Adrenal gland (tissue), 9 donors: ENCODE measurements at regions not wholly inside any gene's neighbourhood (a gene's known extent, or its start where the extent isn't known, plus 50 kb on each side); places are given as distances from the start of the nearest gene placed in this dataset.
A peak's percentile ranks its signal among the peaks of the same experiment; 100 is the strongest.

Experiments used
- DNase-seq, 7 donors: peaks; one replicate each; pipeline ENCODE4 v3.0.0-alpha.2; 2019 to 2020
- H3K27ac ChIP-seq, 5 donors: fragments of 200-600 bp; sonication (generic) in 4 of 5; 1 replicate in 3 of 5; 2 replicates in 2 of 5; pipeline versions ENCODE4 v1.5.1 to v1.8.0; 2016 to 2020; ENCODE audit warnings: mild to moderate bottlenecking in 1 of 5
- H3K27me3 ChIP-seq: fragments of 200-600 bp; 2 replicates; pipeline ENCODE4 v1.8.0; 2021
- H3K36me3 ChIP-seq, 2 donors: fragments of 200-600 bp; replicated peaks in 1 of 2; 1 replicate in 1 of 2; 2 replicates in 1 of 2; pipeline versions ENCODE4 v1.5.1 to v1.8.0; 2018 to 2022
- H3K4me1 ChIP-seq, 2 donors: fragments of 200-600 bp; replicated peaks in 1 of 2; 1 replicate in 1 of 2; 2 replicates in 1 of 2; pipeline versions ENCODE4 v1.5.1 to v1.8.0; 2018 to 2021
- H3K4me3 ChIP-seq, 4 donors: fragments of 200-600 bp; sonication (generic) in 3 of 4; one replicate each; pipeline ENCODE4 v1.5.1; 2016 to 2018
- H3K9me3 ChIP-seq, 3 donors: fragments of 200-600 bp; sonication (generic) in 1 of 3; replicated peaks in 1 of 3; 1 replicate in 2 of 3; 2 replicates in 1 of 3; pipeline versions ENCODE4 v1.5.1 to v1.8.0; 2016 to 2021
- POLR2A ChIP-seq, 2 donors: fragments of 450-650 bp; IDR thresholded peaks; one replicate each; pipeline ENCODE4 v1.6.1; 2017; ENCODE audit warnings: antibody characterized with exemption in 2 of 2, mild to moderate bottlenecking in 2 of 2, moderate library complexity in 1 of 2
- WGBS, 4 donors: extraction: QIAGEN DNeasy Blood & Tissue Kit in 2 of 4; methylation state at CpG; one replicate each; pipeline versions ENCODE4 v1.1.5 to v1.1.7; 2013 to 2017; 5-methylcytosine and 5-hydroxymethylcytosine counted together
- intact Hi-C, 2 donors: fragments of 100-400 bp; cut with DNase I; formaldehyde crosslinking; loops; one replicate each; pipeline versions ENCODE4 v1.14.1 to v1.15.0; 2022 to 2023
- TF ChIP-seq, protein P1 (sequence below), 6 experiments: fragments of 450-650 bp in 4 of 6; fragments of 200-600 bp in 2 of 6; sonication (generic) in 1 of 6; IDR thresholded peaks; 1 replicate in 5 of 6; 2 replicates in 1 of 6; pipeline versions ENCODE4 v1.5.1 to v1.8.0; 2016 to 2021; ENCODE audit warnings: antibody characterized with exemption in 6 of 6, mild to moderate bottlenecking in 2 of 6, moderate library complexity in 1 of 6
- donor health status: healthy with polysubstance abuse.
- donor health status: Bipolar disorder and iron deficiency.
- donor health status: DM: yes; HTN: yes; CAD: no.
- donor health status: DM: no; HTN: no; CAD: no.
- donor health status: DM: no; HTN: no; CAD: no.

DNA sequence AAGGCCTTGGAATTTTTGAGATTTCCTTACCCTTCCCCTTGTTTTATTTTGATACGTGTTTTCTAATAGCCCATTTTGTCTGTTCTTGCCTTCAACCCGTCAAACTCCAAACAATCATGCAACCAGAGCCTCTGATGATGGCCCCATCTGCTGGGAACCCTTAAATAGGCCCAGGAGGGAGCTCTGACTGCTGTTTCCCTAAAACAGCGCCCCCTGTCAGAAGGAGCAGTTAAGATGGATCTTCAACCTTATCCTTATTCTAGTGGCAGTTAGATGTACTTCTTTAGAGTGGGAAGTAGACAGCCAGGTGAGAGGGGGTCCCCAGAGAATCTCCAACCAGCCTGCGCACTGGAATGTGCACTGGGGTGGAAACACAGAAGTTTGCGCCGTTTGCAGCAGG is 1031.0 kb upstream of the PCDH9 start:
- Histone ChIP-seq H3K27ac (no peak overlapping the region), H3K36me3 (no peaks in the 10 kb centered on the region), H3K4me3 (no peak overlapping the region), H3K9me3 (no peaks in the 10 kb centered on the region), H3K27me3 (no peaks in the 10 kb centered on the region), H3K4me1 (no peaks in the 10 kb centered on the region)
- TF ChIP-seq POLR2A (IDR thresholded peaks at IDR 0.05): no peak
- TF ChIP-seq, protein P1, sequence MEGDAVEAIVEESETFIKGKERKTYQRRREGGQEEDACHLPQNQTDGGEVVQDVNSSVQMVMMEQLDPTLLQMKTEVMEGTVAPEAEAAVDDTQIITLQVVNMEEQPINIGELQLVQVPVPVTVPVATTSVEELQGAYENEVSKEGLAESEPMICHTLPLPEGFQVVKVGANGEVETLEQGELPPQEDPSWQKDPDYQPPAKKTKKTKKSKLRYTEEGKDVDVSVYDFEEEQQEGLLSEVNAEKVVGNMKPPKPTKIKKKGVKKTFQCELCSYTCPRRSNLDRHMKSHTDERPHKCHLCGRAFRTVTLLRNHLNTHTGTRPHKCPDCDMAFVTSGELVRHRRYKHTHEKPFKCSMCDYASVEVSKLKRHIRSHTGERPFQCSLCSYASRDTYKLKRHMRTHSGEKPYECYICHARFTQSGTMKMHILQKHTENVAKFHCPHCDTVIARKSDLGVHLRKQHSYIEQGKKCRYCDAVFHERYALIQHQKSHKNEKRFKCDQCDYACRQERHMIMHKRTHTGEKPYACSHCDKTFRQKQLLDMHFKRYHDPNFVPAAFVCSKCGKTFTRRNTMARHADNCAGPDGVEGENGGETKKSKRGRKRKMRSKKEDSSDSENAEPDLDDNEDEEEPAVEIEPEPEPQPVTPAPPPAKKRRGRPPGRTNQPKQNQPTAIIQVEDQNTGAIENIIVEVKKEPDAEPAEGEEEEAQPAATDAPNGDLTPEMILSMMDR (IDR thresholded peaks at IDR 0.05): no peak
- 84 to 86% (median 85%) methylated on average over 6 of the region's 6 CpGs for WGBS, 4 donors
- no peak for DNase-seq
- intact Hi-C loops: no loop called here

DNA sequence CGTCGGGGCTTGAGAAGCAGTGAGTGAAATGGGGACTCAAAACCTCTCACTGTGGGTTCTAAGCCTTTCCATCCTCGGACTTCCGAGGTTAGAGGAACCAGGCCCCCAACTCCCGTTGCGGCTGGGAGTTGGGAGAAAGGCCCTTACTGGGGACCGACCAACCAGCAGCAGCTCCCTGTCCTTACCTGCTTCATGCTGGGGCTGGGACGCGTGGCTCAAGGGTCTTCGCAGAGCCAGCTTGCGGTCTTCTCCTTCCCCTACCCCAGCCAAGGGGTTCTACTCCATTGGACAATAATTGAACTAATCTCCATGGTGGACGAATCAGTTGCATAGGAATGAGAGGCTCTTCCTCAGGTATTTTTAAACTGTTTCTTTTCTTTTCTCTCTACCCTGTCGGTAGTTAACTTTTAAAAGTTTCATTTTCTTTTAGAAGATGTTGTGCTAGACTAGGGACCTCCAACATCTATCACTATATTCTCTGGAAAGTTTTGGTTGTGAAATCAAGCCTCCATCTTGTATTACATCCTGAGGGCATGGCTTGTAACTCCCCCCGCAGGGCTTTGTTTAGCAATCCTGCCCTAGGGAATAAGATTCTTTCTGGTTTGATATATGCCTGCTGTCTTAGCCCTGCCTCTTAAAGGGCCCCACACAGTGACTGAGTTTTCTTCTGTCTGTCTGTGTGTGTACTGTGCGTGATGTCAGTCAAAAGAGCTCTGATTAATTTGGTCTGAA is 1027.1 kb upstream of the PCDH9 start:
- Histone ChIP-seq H3K4me1 (no peaks in the 10 kb centered on the region), H3K27ac (no peak overlapping the region), H3K9me3 (no peaks in the 10 kb centered on the region), H3K36me3 (no peaks in the 10 kb centered on the region), H3K4me3 (no peak overlapping the region), H3K27me3 (no peaks in the 10 kb centered on the region)
- no peak for DNase-seq
- TF ChIP-seq POLR2A (IDR thresholded peaks at IDR 0.05): no peak
- TF ChIP-seq, protein P1 (IDR thresholded peaks at IDR 0.05): no peak
- intact Hi-C loops: no loop called here
- 82 to 89% (median 88%) methylated on average over 12 to 15 of the region's 15 CpGs for WGBS, 4 donors

DNA sequence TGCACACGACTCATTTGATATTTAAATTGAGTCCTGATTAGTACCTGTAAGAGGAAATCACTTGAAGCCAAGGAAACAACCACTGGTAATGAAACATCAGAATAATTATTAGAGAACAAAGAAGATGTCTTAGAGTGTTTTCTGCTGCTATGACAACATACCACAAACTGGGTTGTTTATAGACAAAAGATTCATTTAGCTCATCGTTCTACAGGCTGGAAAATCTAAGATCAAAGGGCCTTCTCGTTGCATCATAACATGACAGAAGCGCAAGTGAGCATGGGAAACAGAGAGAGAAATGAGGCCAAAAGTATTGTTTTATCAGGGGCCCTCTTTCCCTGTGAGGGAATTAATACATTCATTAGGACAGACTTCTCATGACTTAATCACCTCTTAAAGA is 1024.0 kb upstream of the PCDH9 start:
- Histone ChIP-seq H3K4me3 (no peak overlapping the region), H3K27ac (no peak overlapping the region), H3K36me3 (no peaks in the 10 kb centered on the region), H3K4me1 (no peaks in the 10 kb centered on the region), H3K27me3 (no peaks in the 10 kb centered on the region), H3K9me3 (no peaks in the 10 kb centered on the region)
- no peak for DNase-seq
- WGBS, 4 donors: 67 to 75% (median 68%) methylated on average over 4 of the region's 4 CpGs
- TF ChIP-seq POLR2A (IDR thresholded peaks at IDR 0.05): no peak
- TF ChIP-seq, protein P1 (IDR thresholded peaks at IDR 0.05): no peak
- intact Hi-C loops: no loop called here

DNA sequence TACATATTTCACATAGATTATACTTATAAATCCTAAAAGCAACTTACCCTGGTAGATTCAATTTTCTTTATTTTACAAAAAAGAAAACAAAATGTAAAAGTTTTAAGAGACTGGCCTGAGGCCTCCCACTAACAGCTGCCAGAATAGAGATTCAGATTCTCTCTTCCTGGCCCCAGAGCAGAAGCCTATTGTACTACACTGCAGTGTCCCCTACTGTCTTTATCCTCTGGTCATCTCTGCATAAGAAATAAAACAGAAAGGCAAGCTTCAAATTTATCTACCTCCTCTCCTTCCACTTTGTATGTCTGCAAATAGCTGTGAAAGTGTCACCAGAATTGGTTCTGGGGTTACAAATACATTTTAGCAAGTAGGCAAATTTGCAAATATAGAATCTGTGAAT is 1004.1 kb upstream of the PCDH9 start:
- H3K4me1 ChIP-seq: no peaks in the 10 kb centered on the region
- TF ChIP-seq, protein P1 (IDR thresholded peaks at IDR 0.05): peak in 2 of 6 experiments; percentile 16 to 25
- TF ChIP-seq POLR2A (IDR thresholded peaks at IDR 0.05): no peak
- no peaks in the 10 kb centered on the region for H3K9me3 ChIP-seq
- H3K27me3 ChIP-seq: no peaks in the 10 kb centered on the region
- no peak overlapping the region for H3K27ac ChIP-seq
- intact Hi-C loops: no loop called here
- DNase-seq: no peak
- H3K36me3 ChIP-seq: no peaks in the 10 kb centered on the region
- no peak overlapping the region for H3K4me3 ChIP-seq
